Ovary (tissue), 3 donors: ENCODE measurements at regions not wholly inside any gene's neighbourhood (a gene's known extent, or its start where the extent isn't known, plus 50 kb on each side); places are given as distances from the start of the nearest gene placed in this dataset.

Experiments
- POLR2A ChIP-seq: fragments of 450-650 bp; IDR thresholded peaks from one replicate; pipeline ENCODE4 v1.6.1; 2017; ENCODE audit warnings: antibody characterized with exemption, mild to moderate bottlenecking, moderate library complexity
- TF ChIP-seq, protein P1 (sequence below), 3 donors: fragments of 450-650 bp in 2 of 3; fragments of 200-600 bp in 1 of 3; IDR thresholded peaks; one replicate each; pipeline versions ENCODE4 v1.5.1 to v1.8.0; 2016 to 2022; ENCODE audit warnings: antibody characterized with exemption in 3 of 3, mild to moderate bottlenecking in 1 of 3
- donor health status: DM: no; HTN: no; CAD: no.

DNA sequence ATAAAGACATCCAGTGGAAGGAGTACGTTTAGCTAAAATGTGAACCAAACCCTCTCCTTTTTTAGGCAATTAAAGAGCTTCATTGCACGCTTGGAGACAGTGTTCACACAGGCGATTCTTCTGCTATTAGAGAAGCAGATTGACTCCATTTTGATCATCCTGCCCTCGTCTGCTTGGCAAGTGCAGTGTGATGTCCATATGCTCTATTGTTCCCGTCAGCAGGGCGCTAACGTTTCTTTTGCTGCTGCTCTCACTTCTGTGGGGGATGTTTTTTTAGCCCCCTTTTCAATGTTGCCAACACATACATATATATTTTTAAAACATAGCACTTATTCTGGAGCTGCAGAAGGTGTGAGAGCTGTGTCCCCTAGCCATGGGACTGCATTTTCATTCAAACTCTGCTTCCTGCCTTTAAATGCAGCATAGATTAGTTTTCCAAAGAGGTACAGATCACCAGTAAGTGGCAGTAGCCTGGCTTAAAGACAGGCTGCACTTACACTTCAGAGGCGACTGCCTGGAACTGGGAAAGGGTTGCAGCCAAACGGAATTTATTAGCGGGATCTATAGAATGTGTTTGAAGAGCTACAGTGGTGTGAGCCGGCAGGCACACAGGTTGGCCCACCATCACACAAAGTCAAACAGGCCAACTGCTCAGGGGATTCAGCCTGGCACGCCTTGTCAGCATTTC is 292.6 kb upstream of the DPH6 start:
- TF ChIP-seq, protein P1, sequence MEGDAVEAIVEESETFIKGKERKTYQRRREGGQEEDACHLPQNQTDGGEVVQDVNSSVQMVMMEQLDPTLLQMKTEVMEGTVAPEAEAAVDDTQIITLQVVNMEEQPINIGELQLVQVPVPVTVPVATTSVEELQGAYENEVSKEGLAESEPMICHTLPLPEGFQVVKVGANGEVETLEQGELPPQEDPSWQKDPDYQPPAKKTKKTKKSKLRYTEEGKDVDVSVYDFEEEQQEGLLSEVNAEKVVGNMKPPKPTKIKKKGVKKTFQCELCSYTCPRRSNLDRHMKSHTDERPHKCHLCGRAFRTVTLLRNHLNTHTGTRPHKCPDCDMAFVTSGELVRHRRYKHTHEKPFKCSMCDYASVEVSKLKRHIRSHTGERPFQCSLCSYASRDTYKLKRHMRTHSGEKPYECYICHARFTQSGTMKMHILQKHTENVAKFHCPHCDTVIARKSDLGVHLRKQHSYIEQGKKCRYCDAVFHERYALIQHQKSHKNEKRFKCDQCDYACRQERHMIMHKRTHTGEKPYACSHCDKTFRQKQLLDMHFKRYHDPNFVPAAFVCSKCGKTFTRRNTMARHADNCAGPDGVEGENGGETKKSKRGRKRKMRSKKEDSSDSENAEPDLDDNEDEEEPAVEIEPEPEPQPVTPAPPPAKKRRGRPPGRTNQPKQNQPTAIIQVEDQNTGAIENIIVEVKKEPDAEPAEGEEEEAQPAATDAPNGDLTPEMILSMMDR (IDR thresholded peaks at IDR 0.05) = no peak
- TF ChIP-seq POLR2A = no peak
